ENCODE measurements at regions not wholly inside any gene's neighbourhood (a gene's known extent, or its start where the extent isn't known, plus 50 kb on each side); places are given as distances from the start of the nearest gene placed in this dataset.

- Histone ChIP-seq H3F3A (ENCODE audit: insufficient read depth) (no peaks in the 10 kb centered on the region), H3K27me3 (ENCODE audit: low read length) (no peaks in the 10 kb centered on the region), H3K9me2 (replicated peaks; ENCODE audit: insufficient read depth, low read length) (no peaks in the 10 kb centered on the region), H2AFZ (ENCODE audit: low read depth, low read length, severe bottlenecking) (no peak overlapping the region), H3K4me3 (ENCODE audit: insufficient read depth, low read length, poor library complexity, severe bottlenecking) (no peak overlapping the region), H3K36me3 (ENCODE audit: low read length) (no peaks in the 10 kb centered on the region), H3K4me2 (ENCODE audit: low read depth, low read length, poor library complexity, severe bottlenecking) (no peak overlapping the region), H3K79me2 (ENCODE audit: insufficient read depth, low read length) (no peaks in the 10 kb centered on the region), H3K27ac (ENCODE audit: low read depth, low read length) (no peak overlapping the region), H4K20me1 (ENCODE audit: low read depth, low read length) (no peaks in the 10 kb centered on the region), H3K9ac (ENCODE audit: low read length) (no peak overlapping the region), H3K9me3 (ENCODE audit: insufficient read depth, low read length) (peaks cover 4% of the 10 kb centered on the region; the same call in 1 of the 2 replicates)
- TF ChIP-seq, protein P1, sequence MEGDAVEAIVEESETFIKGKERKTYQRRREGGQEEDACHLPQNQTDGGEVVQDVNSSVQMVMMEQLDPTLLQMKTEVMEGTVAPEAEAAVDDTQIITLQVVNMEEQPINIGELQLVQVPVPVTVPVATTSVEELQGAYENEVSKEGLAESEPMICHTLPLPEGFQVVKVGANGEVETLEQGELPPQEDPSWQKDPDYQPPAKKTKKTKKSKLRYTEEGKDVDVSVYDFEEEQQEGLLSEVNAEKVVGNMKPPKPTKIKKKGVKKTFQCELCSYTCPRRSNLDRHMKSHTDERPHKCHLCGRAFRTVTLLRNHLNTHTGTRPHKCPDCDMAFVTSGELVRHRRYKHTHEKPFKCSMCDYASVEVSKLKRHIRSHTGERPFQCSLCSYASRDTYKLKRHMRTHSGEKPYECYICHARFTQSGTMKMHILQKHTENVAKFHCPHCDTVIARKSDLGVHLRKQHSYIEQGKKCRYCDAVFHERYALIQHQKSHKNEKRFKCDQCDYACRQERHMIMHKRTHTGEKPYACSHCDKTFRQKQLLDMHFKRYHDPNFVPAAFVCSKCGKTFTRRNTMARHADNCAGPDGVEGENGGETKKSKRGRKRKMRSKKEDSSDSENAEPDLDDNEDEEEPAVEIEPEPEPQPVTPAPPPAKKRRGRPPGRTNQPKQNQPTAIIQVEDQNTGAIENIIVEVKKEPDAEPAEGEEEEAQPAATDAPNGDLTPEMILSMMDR (IDR thresholded peaks at IDR 0.05; ENCODE audit: insufficient read depth, low read length, poor library complexity, severe bottlenecking) = no peak
- TF ChIP-seq EZH2phosphoT487 (conservative IDR thresholded peaks at IDR 0.05; ENCODE audit: low read length) = no peak
Observed at GRCh38 chr21:27419153-27419552, 452.3 kb upstream of the ADAMTS5 start.

DNA sequence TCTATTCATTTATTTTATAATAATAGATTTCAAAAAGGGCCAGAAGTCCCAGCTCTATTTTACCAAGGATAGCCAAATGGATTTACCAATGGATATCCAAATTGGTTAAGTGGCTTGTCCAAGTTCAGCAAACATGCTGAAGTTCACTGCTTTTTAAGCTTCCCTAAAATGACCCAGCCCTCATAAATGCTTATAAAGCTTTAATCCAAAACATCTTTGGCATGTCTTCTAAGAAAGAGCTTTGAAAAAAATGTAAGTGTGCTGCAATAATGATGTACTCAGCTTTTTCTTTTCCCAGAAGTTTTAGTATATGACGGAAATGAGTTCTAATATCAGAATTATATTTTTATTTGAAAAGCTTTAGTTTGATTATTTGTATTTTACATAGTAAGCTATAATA lies 451.5 kb upstream of the ADAMTS5 start:
- Histone ChIP-seq H2AFZ (ENCODE audit: low read depth, low read length, severe bottlenecking) (no peak overlapping the region), H3K4me3 (ENCODE audit: insufficient read depth, low read length, poor library complexity, severe bottlenecking) (no peak overlapping the region), H3K9me3 (ENCODE audit: insufficient read depth, low read length) (peaks cover 4% of the 10 kb centered on the region; the same call in 1 of the 2 replicates), H3F3A (ENCODE audit: insufficient read depth) (no peaks in the 10 kb centered on the region), H3K9ac (ENCODE audit: low read length) (no peak overlapping the region), H3K36me3 (ENCODE audit: low read length) (no peaks in the 10 kb centered on the region), H3K79me2 (ENCODE audit: insufficient read depth, low read length) (no peaks in the 10 kb centered on the region), H4K20me1 (ENCODE audit: low read depth, low read length) (no peaks in the 10 kb centered on the region), H3K9me2 (replicated peaks; ENCODE audit: insufficient read depth, low read length) (no peaks in the 10 kb centered on the region), H3K4me2 (ENCODE audit: low read depth, low read length, poor library complexity, severe bottlenecking) (no peak overlapping the region), H3K27ac (ENCODE audit: low read depth, low read length) (no peak overlapping the region), H3K27me3 (ENCODE audit: low read length) (no peaks in the 10 kb centered on the region)
- TF ChIP-seq EZH2phosphoT487 (conservative IDR thresholded peaks at IDR 0.05; ENCODE audit: low read length) = no peak

DNA sequence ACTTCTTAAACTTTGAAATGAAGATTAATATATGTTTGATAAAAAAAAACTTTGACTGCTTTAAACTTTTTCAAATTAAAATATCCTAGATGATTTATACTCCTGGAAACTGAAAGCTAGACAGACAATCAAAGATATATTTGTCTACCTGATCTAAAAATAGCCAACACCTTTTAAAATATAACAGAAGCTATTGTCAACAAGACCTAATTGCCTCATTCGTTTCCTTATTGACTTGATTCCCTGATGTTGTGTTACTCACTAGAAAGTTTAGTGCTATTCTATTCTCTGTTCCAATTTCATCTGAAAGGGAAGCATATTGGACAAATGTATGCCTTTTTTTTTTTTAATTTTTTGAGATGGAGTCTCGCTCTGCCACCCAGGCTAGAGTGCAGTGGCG lies 445.6 kb upstream of the ADAMTS5 start:
- Histone ChIP-seq H3K9ac (ENCODE audit: low read length) (no peak overlapping the region), H3K27me3 (ENCODE audit: low read length) (no peaks in the 10 kb centered on the region), H3F3A (ENCODE audit: insufficient read depth) (no peaks in the 10 kb centered on the region), H3K36me3 (ENCODE audit: low read length) (no peaks in the 10 kb centered on the region), H2AFZ (ENCODE audit: low read depth, low read length, severe bottlenecking) (no peak overlapping the region), H3K4me3 (ENCODE audit: insufficient read depth, low read length, poor library complexity, severe bottlenecking) (no peak overlapping the region), H3K4me2 (ENCODE audit: low read depth, low read length, poor library complexity, severe bottlenecking) (no peak overlapping the region), H3K27ac (ENCODE audit: low read depth, low read length) (no peak overlapping the region), H3K9me3 (ENCODE audit: insufficient read depth, low read length) (peaks cover 7% of the 10 kb centered on the region; the same call in 1 of the 2 replicates), H4K20me1 (ENCODE audit: low read depth, low read length) (no peaks in the 10 kb centered on the region), H3K9me2 (replicated peaks; ENCODE audit: insufficient read depth, low read length) (no peaks in the 10 kb centered on the region), H3K79me2 (ENCODE audit: insufficient read depth, low read length) (no peaks in the 10 kb centered on the region)
- TF ChIP-seq, protein P1 (IDR thresholded peaks at IDR 0.05; ENCODE audit: insufficient read depth, low read length, poor library complexity, severe bottlenecking) = no peak
- no peak for TF ChIP-seq EZH2phosphoT487 (conservative IDR thresholded peaks at IDR 0.05; ENCODE audit: low read length)

- no peak overlapping the region for H3K9ac ChIP-seq (ENCODE audit: low read length)
- 0 out of 2 replicates have a peak, but pooled peaks cover 3% of the 10 kb centered on the region for H3K9me3 ChIP-seq (ENCODE audit: insufficient read depth, low read length)
- no peak overlapping the region for H2AFZ ChIP-seq (ENCODE audit: low read depth, low read length, severe bottlenecking)
- H4K20me1 ChIP-seq (ENCODE audit: low read depth, low read length) = no peaks in the 10 kb centered on the region
- H3K4me3 ChIP-seq (ENCODE audit: insufficient read depth, low read length, poor library complexity, severe bottlenecking) = no peak overlapping the region
- H3K9me2 ChIP-seq (replicated peaks; ENCODE audit: insufficient read depth, low read length) = no peaks in the 10 kb centered on the region
- no peaks in the 10 kb centered on the region for H3K27me3 ChIP-seq (ENCODE audit: low read length)
- H3K4me2 ChIP-seq (ENCODE audit: low read depth, low read length, poor library complexity, severe bottlenecking) = no peak overlapping the region
- no peaks in the 10 kb centered on the region for H3K79me2 ChIP-seq (ENCODE audit: insufficient read depth, low read length)
- H3F3A ChIP-seq (ENCODE audit: insufficient read depth) = no peaks in the 10 kb centered on the region
- H3K36me3 ChIP-seq (ENCODE audit: low read length) = no peaks in the 10 kb centered on the region
- TF ChIP-seq, protein P1 (IDR thresholded peaks at IDR 0.05; ENCODE audit: insufficient read depth, low read length, poor library complexity, severe bottlenecking) = no peak
- no peak for TF ChIP-seq EZH2phosphoT487 (conservative IDR thresholded peaks at IDR 0.05; ENCODE audit: low read length)
- H3K27ac ChIP-seq (ENCODE audit: low read depth, low read length) = no peak overlapping the region
Observed at GRCh38 chr21:27408826-27409225, 441.9 kb upstream of the ADAMTS5 start.
